ENCODE measurements at regions not wholly inside any gene's neighbourhood (a gene's known extent, or its start where the extent isn't known, plus 50 kb on each side); places are given as distances from the start of the nearest gene placed in this dataset.

DNA sequence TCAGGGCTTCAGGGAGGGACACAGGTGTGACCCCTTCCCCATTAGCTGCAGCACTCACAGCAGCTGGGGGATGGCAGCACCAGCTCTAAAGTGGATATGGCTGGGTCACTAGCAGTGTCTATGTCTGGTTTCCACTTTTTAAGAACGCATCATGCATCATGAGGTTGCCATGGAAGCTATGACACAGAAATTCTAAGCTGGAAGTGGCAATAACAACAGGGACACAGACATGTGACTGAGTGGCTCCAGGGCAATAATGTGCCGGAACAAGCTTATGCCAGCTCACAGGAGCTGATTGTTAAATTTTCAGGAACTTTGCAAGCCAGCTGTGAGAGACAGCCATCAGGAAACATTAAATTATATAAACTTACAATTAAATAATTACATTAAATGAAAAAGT, 51.2 kb upstream of the NFASC start:
- no peak overlapping the region for H3K27ac Mint-ChIP-seq
- peaks cover 0 to 1% (median 0%) of the 10 kb centered on the region in 8 donors for H3K9me3 Mint-ChIP-seq
- DNase-seq: no peak
- Histone ChIP-seq H3K36me3 (ENCODE audit: insufficient read depth, low read length) (no peaks in the 10 kb centered on the region), H3K27me3 (ENCODE audit: insufficient read depth, low read length) (no peaks in the 10 kb centered on the region), H3K27ac (ENCODE audit: low read depth, low read length) (no peak overlapping the region), H3K4me3 (ENCODE audit: low read length in 2 of 2) (no peak overlapping the region), H3K4me1 (ENCODE audit: insufficient read depth, low read length) (no peaks in the 10 kb centered on the region), H3K9me3 (ENCODE audit: control insufficient read depth in 1 of 2, low read length in 2 of 2) (no peaks in the 10 kb centered on the region)
- no peaks in the 10 kb centered on the region for H3K36me3 Mint-ChIP-seq
- peaks cover 13 to 26% of the 10 kb centered on the region in 2 donors for H3K27me3 Mint-ChIP-seq
- intact Hi-C loops (cut with micrococcal nuclease): no loop called here
- H3K4me1 Mint-ChIP-seq: no peaks in the 10 kb centered on the region
- CTCF ChIA-PET (ENCODE audit: partially characterized antibody): interaction anchor here (0.7 to 9.3 kb wide), 3 partner anchors 8 to 28 kb away, joined by 3 to 105 read pairs (median 3); no protein-coding TSS in a partner anchor
- POLR2A ChIA-PET (ENCODE audit: partially characterized antibody): no interaction called here
- H3K4me3 Mint-ChIP-seq: no peak overlapping the region

Measured in CD4-positive, alpha-beta memory T cell (primary cell).